NCI-H2196 (cell line): ENCODE measurements at regions not wholly inside any gene's neighbourhood (a gene's known extent, or its start where the extent isn't known, plus 50 kb on each side); places are given as distances from the start of the nearest gene placed in this dataset.
"Not testable (repeated sequence)": the region's sequence is repeated elsewhere in the genome, so short reads cannot be mapped to it uniquely, and the experiment has no call there.

Source experiments
- DNase-seq: peaks from one replicate; lab custom pipeline; 2025; ENCODE audit not compliant: unreplicated experiment; lab: John Stamatoyannopoulos, UW

DNA sequence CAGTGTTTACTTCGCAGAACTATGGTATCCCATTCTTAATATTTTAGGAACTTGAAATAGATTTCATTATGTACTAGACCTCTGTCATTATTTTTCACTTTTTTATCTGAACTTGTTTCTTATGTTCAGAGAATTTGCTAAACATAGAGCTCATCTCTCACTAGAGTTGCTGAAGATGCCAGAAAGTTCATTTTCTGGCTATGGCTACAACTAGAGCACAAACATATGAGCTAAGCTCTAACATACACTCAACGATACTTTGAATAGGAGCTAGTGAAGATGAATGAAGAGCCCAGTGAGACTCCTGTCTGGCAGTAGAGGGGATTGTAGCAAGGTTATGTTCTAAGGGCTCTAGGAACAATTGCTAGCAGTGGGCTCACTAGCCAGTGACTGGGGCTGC, 582.2 kb downstream of the KIF4B start:
- DNase-seq = no peak

- DNase-seq = no peak
These were observed 585.0 kb downstream of the KIF4B start for GRCh38 chr5:155598552-155598951.

GRCh38 chr5:155605920-155606319, 592.4 kb downstream of the KIF4B start:
- peak; percentile 35 for DNase-seq

GRCh38 chr5:155616779-155617392, 603.3 kb downstream of the KIF4B start:
- DNase-seq = peak; percentile 19

- DNase-seq = no peak
These were observed 606.1 kb downstream of the KIF4B start for GRCh38 chr5:155619688-155620087.

GRCh38 chr5:155620821-155621410, 607.4 kb downstream of the KIF4B start:
- DNase-seq = no peak

- DNase-seq = no peak
These were observed 611.2 kb downstream of the KIF4B start for GRCh38 chr5:155624597-155625241.

- no peak for DNase-seq
These were observed 611.8 kb downstream of the KIF4B start for GRCh38 chr5:155625315-155625714.

DNA sequence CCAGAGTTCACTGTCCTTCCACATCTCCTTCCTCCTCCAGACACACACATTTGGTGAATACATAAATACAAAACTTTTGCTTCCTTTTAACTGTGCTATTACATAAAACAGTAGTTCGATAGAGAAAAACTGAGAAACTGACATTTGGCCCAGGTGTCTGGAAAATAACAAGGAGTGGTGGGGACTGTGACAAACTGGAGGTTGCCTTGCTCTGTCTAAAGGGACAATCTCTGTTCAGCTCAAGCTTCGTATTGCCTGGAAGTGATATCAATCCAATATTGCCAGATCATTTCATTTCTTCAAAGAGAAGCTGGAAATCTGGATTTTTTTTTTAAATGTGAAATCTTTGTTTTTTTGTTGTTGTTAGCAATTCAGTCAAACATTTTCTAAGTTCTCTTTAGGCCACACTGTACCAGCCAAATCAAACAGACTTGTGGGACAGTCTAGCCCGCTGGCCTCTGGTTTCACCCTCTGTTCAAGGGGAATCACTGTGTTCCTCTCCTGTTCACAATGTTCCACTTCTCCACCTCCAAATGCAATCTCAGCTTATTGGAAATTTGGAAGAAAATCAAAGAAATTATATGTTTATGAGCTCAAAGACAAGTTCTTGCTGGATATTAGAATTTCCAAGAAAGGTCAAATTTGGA, 612.5 kb downstream of the KIF4B start:
- no peak for DNase-seq

DNA sequence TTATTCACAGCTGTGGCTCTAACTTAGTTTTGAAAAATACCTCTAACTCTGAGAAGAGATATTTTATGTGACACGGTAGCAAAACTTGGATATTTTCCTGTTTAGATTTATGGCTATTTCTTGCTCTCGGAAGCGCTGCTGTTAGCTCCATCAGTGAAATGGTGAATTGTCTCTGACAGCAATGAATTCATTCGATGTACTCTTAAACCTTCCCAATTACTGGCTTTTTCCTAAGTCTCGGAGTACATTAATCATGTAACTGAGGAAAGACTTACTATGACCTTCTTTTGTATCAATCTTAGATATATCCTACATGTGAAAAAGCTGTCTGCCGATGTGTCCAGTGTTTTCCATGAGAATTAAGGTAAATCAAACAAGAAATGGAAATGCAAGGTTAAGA, 613.0 kb downstream of the KIF4B start:
- DNase-seq = no peak

GRCh38 chr5:155628346-155628745, 614.8 kb downstream of the KIF4B start:
- no peak for DNase-seq

DNA sequence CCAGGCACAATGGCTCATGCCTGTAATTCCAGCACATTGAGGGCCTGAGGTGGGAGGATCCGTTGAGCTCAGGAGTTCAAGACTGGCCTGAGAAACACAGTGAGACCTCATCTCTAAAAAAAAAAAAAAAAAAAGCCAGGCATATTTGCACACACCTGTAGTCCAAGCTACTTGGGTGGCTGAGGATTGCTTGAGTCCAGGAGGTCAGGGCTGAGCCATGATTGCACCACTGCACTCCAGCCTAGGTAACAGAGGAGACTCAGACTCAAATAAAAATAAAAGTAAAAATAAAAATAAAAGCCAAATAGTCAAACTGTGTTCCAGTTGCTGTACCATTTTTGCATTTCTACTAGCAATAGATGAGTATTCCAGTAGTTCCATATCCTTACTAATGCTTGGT, 616.0 kb downstream of the KIF4B start:
- DNase-seq = no peak

DNA sequence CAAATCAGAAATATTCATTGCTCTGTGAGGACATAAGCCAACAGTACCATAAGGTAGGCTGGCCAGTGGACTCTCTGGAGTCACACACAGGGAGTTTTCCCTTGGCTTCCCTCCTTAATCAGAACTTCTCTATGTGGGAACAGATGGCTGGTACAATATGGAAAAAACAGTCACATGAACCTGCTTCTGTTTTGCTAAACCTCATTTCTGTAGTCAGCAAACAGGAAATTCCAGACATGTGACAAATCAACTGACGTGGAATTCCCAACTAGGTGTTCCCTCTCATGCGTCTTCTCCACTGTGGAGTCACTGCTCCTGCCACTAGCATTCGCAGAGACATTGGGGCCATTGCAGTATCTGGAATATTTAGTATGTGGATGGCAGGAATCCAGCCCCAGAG, 617.6 kb downstream of the KIF4B start:
- no peak for DNase-seq

- DNase-seq = no peak
These were observed 619.9 kb downstream of the KIF4B start for GRCh38 chr5:155633338-155633957.

DNA sequence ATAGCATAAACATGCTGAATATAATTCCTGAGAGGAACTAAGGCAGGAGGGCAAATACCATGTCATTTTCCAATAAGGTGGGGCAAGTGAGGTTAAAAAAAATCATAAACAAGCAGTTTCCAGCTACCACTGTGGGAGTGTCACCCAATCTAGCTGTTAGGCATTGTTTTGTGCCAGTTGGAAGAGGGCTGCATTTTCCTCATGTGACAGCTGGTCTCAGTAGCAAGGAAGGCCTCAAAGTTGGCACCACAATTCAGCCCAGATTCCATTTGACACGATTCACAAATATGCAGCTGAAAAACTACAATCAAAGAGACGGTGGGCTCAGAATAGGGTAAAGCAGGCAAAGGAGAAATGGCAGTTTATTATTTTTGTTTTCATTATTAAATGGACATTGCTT, 636.1 kb downstream of the KIF4B start:
- DNase-seq = no peak

DNA sequence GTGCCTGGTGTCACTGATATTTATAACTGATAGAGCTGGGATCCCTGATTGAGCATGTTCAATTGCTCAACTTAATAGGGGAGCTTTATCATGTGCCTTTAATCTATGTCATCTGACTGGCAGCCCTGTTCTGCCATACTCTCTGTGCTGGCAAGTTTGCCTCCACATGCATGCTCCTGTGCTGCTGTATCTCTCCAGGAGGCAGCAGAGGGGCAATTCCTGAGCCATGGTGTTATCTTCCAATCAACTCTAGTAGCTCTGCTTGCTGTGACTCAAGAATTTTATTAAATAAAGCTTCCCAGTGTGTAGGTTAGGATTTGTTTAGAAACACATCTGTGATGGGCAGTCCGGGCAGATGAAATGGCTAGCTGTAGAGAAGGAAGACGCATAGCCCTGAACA, 642.0 kb downstream of the KIF4B start:
- DNase-seq = no peak

GRCh38 chr5:155661859-155662258, 648.3 kb downstream of the KIF4B start:
- DNase-seq = no peak

GRCh38 chr5:155665361-155665760, 651.8 kb downstream of the KIF4B start:
- peak; percentile 2 for DNase-seq

- not testable (repeated sequence) for DNase-seq
These were observed 655.0 kb upstream of the SGCD start for GRCh38 chr5:155672001-155672400.

DNA sequence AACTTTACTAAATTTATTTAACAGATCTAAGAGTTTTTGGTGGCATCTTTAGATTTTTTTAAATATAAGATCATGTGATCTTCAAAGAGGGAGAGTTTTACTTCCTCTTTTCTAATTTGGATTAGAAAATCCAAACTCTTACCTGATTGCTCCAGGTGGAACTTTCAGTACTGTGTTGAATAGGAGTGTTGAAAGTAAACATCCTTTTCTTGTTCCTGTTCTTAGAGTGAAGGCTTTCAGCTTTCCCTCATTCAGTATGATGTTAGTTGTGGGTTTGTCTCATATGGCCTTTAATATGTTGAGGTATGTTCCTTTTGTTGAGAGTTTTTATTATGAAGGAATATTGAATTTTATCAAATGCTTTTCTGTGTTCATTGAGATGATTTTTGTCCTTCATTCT, 650.0 kb upstream of the SGCD start:
- no peak for DNase-seq

GRCh38 chr5:155678371-155678770, 648.6 kb upstream of the SGCD start:
- DNase-seq = no peak

- DNase-seq = no peak
These were observed 647.4 kb upstream of the SGCD start for GRCh38 chr5:155679530-155679929.
